Stomach (tissue), 4 donors: ENCODE measurements at regions not wholly inside any gene's neighbourhood (a gene's known extent, or its start where the extent isn't known, plus 50 kb on each side); places are given as distances from the start of the nearest gene placed in this dataset.

Experiments
- EP300 ChIP-seq: sonication (generic); formaldehyde crosslinking; IDR thresholded peaks from one replicate; pipeline ENCODE4 v1.6.1; 2017; ENCODE audit warnings: antibody characterized with exemption
- POLR2A ChIP-seq, 4 donors: fragments of 450-650 bp; IDR thresholded peaks; one replicate each; pipeline ENCODE4 v1.6.1; 2016; ENCODE audit warnings: antibody characterized with exemption in 4 of 4, control low read depth in 2 of 4, mild to moderate bottlenecking in 1 of 4, moderate library complexity in 1 of 4
- POLR2AphosphoS5 ChIP-seq, 3 donors: sonication (generic); formaldehyde crosslinking; IDR thresholded peaks; one replicate each; pipeline ENCODE4 v1.6.1; 2016; ENCODE audit warnings: antibody characterized with exemption in 3 of 3
- TF ChIP-seq, protein P1 (sequence below), 7 experiments: fragments of 450-650 bp in 4 of 7; fragments of 200-600 bp in 3 of 7; sonication (generic) in 3 of 7; IDR thresholded peaks; one replicate each; pipeline ENCODE4 v1.5.1; 2016 to 2019; ENCODE audit warnings: antibody characterized with exemption in 7 of 7, control low read depth in 2 of 7, mild to moderate bottlenecking in 1 of 7

DNA sequence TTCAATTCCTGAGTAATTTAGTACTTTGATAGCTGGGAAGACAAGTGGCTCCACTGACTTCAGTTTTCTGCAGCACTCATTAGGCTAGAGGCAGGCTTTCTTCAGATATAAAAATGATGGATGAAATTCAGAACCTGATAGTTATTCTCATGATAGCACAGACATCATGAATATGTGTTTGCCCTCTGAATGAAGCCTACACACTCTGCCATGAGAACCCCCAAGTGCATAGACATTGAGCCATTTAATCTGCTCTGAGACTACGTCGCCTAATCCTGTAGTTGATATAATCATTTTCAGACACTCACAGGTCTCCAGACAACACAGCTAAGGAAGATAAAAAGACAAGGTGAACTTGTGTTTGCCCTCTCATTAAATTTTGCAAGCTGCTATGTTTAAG, 566.1 kb downstream of the AMY1C start:
- no peak for TF ChIP-seq POLR2AphosphoS5 (IDR thresholded peaks at IDR 0.05)
- TF ChIP-seq, protein P1, sequence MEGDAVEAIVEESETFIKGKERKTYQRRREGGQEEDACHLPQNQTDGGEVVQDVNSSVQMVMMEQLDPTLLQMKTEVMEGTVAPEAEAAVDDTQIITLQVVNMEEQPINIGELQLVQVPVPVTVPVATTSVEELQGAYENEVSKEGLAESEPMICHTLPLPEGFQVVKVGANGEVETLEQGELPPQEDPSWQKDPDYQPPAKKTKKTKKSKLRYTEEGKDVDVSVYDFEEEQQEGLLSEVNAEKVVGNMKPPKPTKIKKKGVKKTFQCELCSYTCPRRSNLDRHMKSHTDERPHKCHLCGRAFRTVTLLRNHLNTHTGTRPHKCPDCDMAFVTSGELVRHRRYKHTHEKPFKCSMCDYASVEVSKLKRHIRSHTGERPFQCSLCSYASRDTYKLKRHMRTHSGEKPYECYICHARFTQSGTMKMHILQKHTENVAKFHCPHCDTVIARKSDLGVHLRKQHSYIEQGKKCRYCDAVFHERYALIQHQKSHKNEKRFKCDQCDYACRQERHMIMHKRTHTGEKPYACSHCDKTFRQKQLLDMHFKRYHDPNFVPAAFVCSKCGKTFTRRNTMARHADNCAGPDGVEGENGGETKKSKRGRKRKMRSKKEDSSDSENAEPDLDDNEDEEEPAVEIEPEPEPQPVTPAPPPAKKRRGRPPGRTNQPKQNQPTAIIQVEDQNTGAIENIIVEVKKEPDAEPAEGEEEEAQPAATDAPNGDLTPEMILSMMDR (IDR thresholded peaks at IDR 0.05): no peak
- no peak for TF ChIP-seq POLR2A (IDR thresholded peaks at IDR 0.05)
- no peak for TF ChIP-seq EP300
